ENCODE measurements at regions not wholly inside any gene's neighbourhood (a gene's known extent, or its start where the extent isn't known, plus 50 kb on each side); places are given as distances from the start of the nearest gene placed in this dataset.
A peak's percentile ranks its signal among the peaks of the same experiment; 100 is the strongest.

GRCh38 chr10:98332623-98333269 lies 64.8 kb upstream of the LOXL4 start:
- DNase-seq (ENCODE audit: low spot score) = no peak

- peak; percentile 39 for DNase-seq (ENCODE audit: low spot score)
These were observed 63.9 kb upstream of the LOXL4 start for GRCh38 chr10:98331885-98332284.

GRCh38 chr10:98330987-98331386 lies 63.0 kb upstream of the LOXL4 start:
- DNase-seq (ENCODE audit: low spot score) = no peak

GRCh38 chr10:98328640-98329039 lies 60.6 kb upstream of the LOXL4 start:
- DNase-seq (ENCODE audit: low spot score) = no peak

- DNase-seq (ENCODE audit: low spot score) = no peak
These were observed 60.2 kb upstream of the LOXL4 start for GRCh38 chr10:98328163-98328562.

GRCh38 chr10:98326621-98327027 lies 58.6 kb upstream of the LOXL4 start:
- DNase-seq (ENCODE audit: low spot score) = no peak

GRCh38 chr10:98323221-98324164 lies 55.5 kb upstream of the LOXL4 start:
- peak; percentile 92 for DNase-seq (ENCODE audit: low spot score)

- no peak for DNase-seq (ENCODE audit: low spot score)
These were observed 53.3 kb upstream of the LOXL4 start for GRCh38 chr10:98321186-98321780.

- no peak for DNase-seq (ENCODE audit: low spot score)
These were observed 52.6 kb upstream of the LOXL4 start for GRCh38 chr10:98320486-98321185.

- DNase-seq (ENCODE audit: low spot score) = no peak
These were observed 50.9 kb upstream of the LOXL4 start for GRCh38 chr10:98318861-98319260.
